ENCODE measurements at regions not wholly inside any gene's neighbourhood (a gene's known extent, or its start where the extent isn't known, plus 50 kb on each side); places are given as distances from the start of the nearest gene placed in this dataset.

GRCh38 chr1:195799016-195799415 is 809.2 kb downstream of the KCNT2 start:
- H3K36me3 ChIP-seq (ENCODE audit: control insufficient read depth, insufficient read depth, low read length): no peaks in the 10 kb centered on the region
- H3K4me1 ChIP-seq (ENCODE audit: control insufficient read depth, insufficient read depth, low read length): no peaks in the 10 kb centered on the region
- DNase-seq (no peak), ATAC-seq (no peak)
- H3K4me3 Mint-ChIP-seq: no peak overlapping the region
- H3K27me3 ChIP-seq (ENCODE audit: control insufficient read depth, insufficient read depth, low read length): no peaks in the 10 kb centered on the region
- no peak overlapping the region for H3K4me3 ChIP-seq (ENCODE audit: low read length)
- peaks cover 13 to 22% of the 10 kb centered on the region in 2 donors for H3K9me3 Mint-ChIP-seq
- no peaks in the 10 kb centered on the region for H3K9me3 ChIP-seq (ENCODE audit: control insufficient read depth, insufficient read depth, low read length)
- H3K27ac Mint-ChIP-seq: no peak overlapping the region
- H3K4me1 Mint-ChIP-seq: no peaks in the 10 kb centered on the region
- H3K27me3 Mint-ChIP-seq (ENCODE audit: low read depth in 2 of 2): no peaks in the 10 kb centered on the region
- H3K36me3 Mint-ChIP-seq: no peaks in the 10 kb centered on the region
- WGBS (ENCODE audit: insufficient coverage): 95% methylated on average over 4 of the region's 4 CpGs
- TF ChIP-seq, protein P1, sequence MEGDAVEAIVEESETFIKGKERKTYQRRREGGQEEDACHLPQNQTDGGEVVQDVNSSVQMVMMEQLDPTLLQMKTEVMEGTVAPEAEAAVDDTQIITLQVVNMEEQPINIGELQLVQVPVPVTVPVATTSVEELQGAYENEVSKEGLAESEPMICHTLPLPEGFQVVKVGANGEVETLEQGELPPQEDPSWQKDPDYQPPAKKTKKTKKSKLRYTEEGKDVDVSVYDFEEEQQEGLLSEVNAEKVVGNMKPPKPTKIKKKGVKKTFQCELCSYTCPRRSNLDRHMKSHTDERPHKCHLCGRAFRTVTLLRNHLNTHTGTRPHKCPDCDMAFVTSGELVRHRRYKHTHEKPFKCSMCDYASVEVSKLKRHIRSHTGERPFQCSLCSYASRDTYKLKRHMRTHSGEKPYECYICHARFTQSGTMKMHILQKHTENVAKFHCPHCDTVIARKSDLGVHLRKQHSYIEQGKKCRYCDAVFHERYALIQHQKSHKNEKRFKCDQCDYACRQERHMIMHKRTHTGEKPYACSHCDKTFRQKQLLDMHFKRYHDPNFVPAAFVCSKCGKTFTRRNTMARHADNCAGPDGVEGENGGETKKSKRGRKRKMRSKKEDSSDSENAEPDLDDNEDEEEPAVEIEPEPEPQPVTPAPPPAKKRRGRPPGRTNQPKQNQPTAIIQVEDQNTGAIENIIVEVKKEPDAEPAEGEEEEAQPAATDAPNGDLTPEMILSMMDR (IDR thresholded peaks at IDR 0.05): no peak
- no peak overlapping the region for H3K27ac ChIP-seq (ENCODE audit: low read length)
- intact Hi-C loops (cut with micrococcal nuclease): no loop called here

GRCh38 chr1:195794225-195794624 is 814.0 kb downstream of the KCNT2 start:
- Histone ChIP-seq H3K36me3 (ENCODE audit: control insufficient read depth, insufficient read depth, low read length) (no peaks in the 10 kb centered on the region), H3K9me3 (ENCODE audit: control insufficient read depth, insufficient read depth, low read length) (peaks cover 16% of the 10 kb centered on the region), H3K27ac (ENCODE audit: low read length) (no peak overlapping the region), H3K4me3 (ENCODE audit: low read length) (no peak overlapping the region), H3K27me3 (ENCODE audit: control insufficient read depth, insufficient read depth, low read length) (no peaks in the 10 kb centered on the region), H3K4me1 (ENCODE audit: control insufficient read depth, insufficient read depth, low read length) (no peaks in the 10 kb centered on the region)
- TF ChIP-seq, protein P1 (IDR thresholded peaks at IDR 0.05): no peak
- H3K27ac Mint-ChIP-seq: no peak overlapping the region
- H3K4me1 Mint-ChIP-seq: no peaks in the 10 kb centered on the region
- 100% methylated on average over 2 of the region's 3 CpGs for WGBS (ENCODE audit: insufficient coverage)
- no peak overlapping the region for H3K4me3 Mint-ChIP-seq
- H3K9me3 Mint-ChIP-seq: peaks cover 18% of the 10 kb centered on the region in 2 donors
- DNase-seq (no peak), ATAC-seq (no peak)
- intact Hi-C loops (cut with micrococcal nuclease): no loop called here
- H3K27me3 Mint-ChIP-seq (ENCODE audit: low read depth in 2 of 2): no peaks in the 10 kb centered on the region
- no peaks in the 10 kb centered on the region for H3K36me3 Mint-ChIP-seq

DNA sequence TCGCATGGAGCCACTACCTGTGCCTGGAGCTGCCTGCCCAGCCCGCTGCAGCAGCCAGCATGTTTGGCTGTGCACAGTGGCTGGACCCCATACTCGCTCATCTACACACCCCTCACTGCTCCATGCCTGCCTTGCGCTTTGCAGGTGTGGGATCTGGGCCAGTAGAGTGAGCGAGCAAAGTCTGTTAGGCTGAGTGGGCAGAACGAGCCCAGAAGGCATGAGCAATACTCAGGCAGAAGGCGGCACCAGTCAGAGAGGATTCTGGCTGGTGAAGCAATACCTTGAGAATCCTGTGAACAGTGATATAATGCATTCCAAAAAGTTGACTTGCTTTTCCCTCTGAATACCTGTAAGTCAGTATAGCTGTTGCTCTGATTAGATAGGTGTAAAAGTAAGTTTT is 816.4 kb downstream of the KCNT2 start:
- 88% methylated on average over 7 of the region's 7 CpGs for WGBS (ENCODE audit: insufficient coverage)
- no peak for ATAC-seq

More for the DNA sequence above, 816.4 kb downstream of the KCNT2 start:
- no peak overlapping the region for H3K27ac ChIP-seq (ENCODE audit: low read length)
- H3K4me3 Mint-ChIP-seq: no peak overlapping the region
- H3K27me3 ChIP-seq (ENCODE audit: control insufficient read depth, insufficient read depth, low read length): no peaks in the 10 kb centered on the region
- H3K4me1 Mint-ChIP-seq: no peaks in the 10 kb centered on the region
- H3K4me3 ChIP-seq (ENCODE audit: low read length): no peak overlapping the region
- H3K27ac Mint-ChIP-seq: no peak overlapping the region
- intact Hi-C loops (cut with micrococcal nuclease): no loop called here
- peaks cover 16% of the 10 kb centered on the region for H3K9me3 ChIP-seq (ENCODE audit: control insufficient read depth, insufficient read depth, low read length)
- no peaks in the 10 kb centered on the region for H3K4me1 ChIP-seq (ENCODE audit: control insufficient read depth, insufficient read depth, low read length)
- TF ChIP-seq, protein P1 (IDR thresholded peaks at IDR 0.05): no peak
- no peaks in the 10 kb centered on the region for H3K36me3 ChIP-seq (ENCODE audit: control insufficient read depth, insufficient read depth, low read length)
- H3K27me3 Mint-ChIP-seq (ENCODE audit: low read depth in 2 of 2): no peaks in the 10 kb centered on the region
- DNase-seq: no peak
- no peaks in the 10 kb centered on the region for H3K36me3 Mint-ChIP-seq
- H3K9me3 Mint-ChIP-seq: peaks cover 21 to 23% of the 10 kb centered on the region in 2 donors

Measured in natural killer cell (primary cell).